GM12875 (cell line): ENCODE measurements at regions not wholly inside any gene's neighbourhood (a gene's known extent, or its start where the extent isn't known, plus 50 kb on each side); places are given as distances from the start of the nearest gene placed in this dataset.

Experiments
- H3K4me3 ChIP-seq: one replicate; pipeline ENCODE4 v1.5.1; 2011; ENCODE audit warnings: low read depth, low read length, control low read depth
- TF ChIP-seq, protein P1 (sequence below): IDR thresholded peaks from 2 replicates; pipeline ENCODE4 v1.5.1; 2011; ENCODE audit warnings: low read depth, mild to moderate bottlenecking, control low read depth, inconsistent platforms, low read length, moderate library complexity, borderline replicate concordance; ENCODE audit not compliant: insufficient read depth

GRCh38 chr3:161823910-161824309, 327.3 kb downstream of the OTOL1 start:
- TF ChIP-seq, protein P1, sequence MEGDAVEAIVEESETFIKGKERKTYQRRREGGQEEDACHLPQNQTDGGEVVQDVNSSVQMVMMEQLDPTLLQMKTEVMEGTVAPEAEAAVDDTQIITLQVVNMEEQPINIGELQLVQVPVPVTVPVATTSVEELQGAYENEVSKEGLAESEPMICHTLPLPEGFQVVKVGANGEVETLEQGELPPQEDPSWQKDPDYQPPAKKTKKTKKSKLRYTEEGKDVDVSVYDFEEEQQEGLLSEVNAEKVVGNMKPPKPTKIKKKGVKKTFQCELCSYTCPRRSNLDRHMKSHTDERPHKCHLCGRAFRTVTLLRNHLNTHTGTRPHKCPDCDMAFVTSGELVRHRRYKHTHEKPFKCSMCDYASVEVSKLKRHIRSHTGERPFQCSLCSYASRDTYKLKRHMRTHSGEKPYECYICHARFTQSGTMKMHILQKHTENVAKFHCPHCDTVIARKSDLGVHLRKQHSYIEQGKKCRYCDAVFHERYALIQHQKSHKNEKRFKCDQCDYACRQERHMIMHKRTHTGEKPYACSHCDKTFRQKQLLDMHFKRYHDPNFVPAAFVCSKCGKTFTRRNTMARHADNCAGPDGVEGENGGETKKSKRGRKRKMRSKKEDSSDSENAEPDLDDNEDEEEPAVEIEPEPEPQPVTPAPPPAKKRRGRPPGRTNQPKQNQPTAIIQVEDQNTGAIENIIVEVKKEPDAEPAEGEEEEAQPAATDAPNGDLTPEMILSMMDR: no peak

DNA sequence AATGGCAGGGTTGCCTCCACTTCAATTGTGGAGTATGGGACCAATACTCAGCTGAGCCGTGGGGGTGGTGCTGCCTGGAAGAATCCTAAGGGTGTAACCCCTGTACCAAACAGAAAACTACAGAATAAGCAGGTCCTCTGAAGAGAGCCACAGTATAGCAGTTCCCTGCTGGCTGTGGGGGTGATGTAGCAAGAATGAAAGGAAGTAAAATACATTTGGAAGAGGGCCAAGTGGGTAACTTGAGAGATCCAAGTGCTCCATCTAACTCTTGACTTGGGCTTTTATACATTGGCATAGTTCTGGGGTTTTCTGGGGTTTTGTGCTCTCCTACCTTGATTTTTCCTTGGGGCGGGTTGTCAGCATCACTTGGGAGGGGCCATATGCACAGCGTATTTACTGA, 341.4 kb downstream of the OTOL1 start:
- TF ChIP-seq, protein P1: no peak
- no peak overlapping the region for H3K4me3 ChIP-seq

More at GRCh38 chr3:161823910-161824309, 327.3 kb downstream of the OTOL1 start:
- H3K4me3 ChIP-seq: no peak overlapping the region

DNA sequence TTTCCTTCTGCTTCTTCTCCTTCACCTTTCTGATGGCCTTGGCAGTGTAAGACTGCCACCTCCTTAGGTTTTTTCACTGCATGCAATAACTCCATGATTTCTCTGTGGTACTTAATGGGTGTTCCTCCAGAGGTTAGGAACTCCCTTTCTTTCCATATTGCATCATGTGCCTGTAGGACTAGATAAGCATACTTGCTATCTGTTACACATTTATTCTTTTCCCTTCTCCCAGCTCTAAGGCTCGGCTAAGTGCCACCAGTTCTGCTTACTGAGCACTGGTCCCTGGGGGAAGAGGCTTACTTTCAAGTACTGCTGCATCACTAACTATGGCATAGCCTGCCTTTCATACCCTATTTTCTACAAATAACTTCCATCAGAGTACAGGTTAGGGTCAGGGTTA, 351.8 kb downstream of the OTOL1 start:
- TF ChIP-seq, protein P1: no peak
- H3K4me3 ChIP-seq: no peak overlapping the region

GRCh38 chr3:161851941-161852566, 355.4 kb downstream of the OTOL1 start:
- TF ChIP-seq, protein P1: peak; percentile 82
- H3K4me3 ChIP-seq: no peak overlapping the region

- TF ChIP-seq, protein P1: no peak
- no peak overlapping the region for H3K4me3 ChIP-seq
These were observed 356.1 kb downstream of the OTOL1 start for GRCh38 chr3:161852744-161853143.

DNA sequence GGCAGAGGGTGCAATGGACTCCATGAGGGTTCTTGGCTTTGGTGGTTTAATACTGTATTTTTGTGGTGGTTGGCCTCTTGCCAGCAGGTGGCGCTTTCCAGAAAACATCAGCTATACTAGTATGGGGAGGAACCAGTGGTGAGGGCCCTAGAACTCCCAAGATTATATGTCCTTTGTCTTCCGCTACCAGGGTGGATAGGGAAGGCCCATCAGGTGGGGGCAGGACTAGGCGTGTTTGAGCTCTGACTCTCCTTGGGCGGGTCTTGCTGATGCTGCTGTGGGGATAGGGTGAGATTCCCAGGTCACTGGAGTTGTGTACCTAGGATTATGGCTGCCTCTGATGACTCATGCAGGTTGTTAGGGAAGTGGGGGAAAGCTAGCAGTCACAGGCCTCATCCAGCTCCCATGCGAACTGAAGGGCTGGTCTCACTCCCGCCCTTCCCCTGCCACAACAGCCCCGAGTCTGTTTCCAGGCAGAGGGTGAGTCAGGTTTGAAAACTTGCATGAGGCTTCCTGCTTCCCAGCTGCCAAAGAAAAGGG, 357.7 kb downstream of the OTOL1 start:
- TF ChIP-seq, protein P1: peak; percentile 60

GRCh38 chr3:161859057-161859456, 362.4 kb downstream of the OTOL1 start:
- TF ChIP-seq, protein P1: no peak
- no peak overlapping the region for H3K4me3 ChIP-seq

More for the DNA sequence above, 357.7 kb downstream of the OTOL1 start:
- H3K4me3 ChIP-seq: no peak overlapping the region
